8988T (cell line): ENCODE measurements at regions not wholly inside any gene's neighbourhood (a gene's known extent, or its start where the extent isn't known, plus 50 kb on each side); places are given as distances from the start of the nearest gene placed in this dataset.

Experiments
- DNase-seq: peaks from one replicate; pipeline ENCODE4 v3.0.0; 2011

- DNase-seq = no peak
Measured at GRCh38 chr5:173557123-173557903, 59.1 kb downstream of the BOD1 start.

DNA sequence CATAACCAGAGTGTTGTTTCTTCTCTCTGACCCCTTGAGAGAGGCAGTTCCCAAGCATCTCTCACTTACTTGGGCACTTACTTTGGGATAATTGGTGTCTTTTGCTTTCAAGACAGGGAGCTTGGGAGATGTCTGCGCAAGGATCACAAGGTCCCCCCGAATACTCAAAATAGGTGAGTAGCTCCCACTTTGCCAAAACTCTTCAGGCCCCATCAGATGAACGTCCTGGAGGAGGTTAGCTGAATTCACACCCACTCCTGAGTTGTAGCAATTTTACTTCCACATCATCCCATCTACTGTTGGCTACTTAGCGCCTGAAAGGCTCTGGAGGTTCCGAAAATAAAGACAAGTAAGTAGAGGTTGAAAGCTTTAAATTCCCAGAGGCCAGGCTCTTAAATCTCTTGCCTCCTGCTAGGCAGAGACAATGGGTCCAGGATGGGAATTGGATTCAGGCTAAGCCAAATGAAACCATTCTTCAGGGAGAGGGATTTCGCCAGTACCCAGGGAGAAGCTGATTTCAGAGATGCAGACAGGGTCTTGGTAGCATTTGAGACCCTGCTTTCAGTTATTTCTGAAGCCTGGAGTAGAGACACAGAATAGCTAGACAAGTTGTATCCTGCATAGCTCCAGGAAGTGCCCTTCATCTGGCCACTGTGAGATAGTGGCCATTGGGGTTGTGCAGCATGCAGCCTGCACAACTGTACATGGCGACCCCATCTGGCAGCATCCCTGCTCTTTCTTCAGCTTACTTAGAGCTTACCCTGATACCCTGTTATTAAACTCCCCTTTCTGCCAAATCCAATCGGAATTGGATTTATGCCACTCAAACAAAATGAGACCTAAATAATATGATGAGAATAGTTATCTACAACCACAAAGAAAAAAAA is 60.1 kb downstream of the BOD1 start:
- no peak for DNase-seq

- DNase-seq = no peak
Measured at GRCh38 chr5:173554989-173555705, 61.3 kb downstream of the BOD1 start.

DNA sequence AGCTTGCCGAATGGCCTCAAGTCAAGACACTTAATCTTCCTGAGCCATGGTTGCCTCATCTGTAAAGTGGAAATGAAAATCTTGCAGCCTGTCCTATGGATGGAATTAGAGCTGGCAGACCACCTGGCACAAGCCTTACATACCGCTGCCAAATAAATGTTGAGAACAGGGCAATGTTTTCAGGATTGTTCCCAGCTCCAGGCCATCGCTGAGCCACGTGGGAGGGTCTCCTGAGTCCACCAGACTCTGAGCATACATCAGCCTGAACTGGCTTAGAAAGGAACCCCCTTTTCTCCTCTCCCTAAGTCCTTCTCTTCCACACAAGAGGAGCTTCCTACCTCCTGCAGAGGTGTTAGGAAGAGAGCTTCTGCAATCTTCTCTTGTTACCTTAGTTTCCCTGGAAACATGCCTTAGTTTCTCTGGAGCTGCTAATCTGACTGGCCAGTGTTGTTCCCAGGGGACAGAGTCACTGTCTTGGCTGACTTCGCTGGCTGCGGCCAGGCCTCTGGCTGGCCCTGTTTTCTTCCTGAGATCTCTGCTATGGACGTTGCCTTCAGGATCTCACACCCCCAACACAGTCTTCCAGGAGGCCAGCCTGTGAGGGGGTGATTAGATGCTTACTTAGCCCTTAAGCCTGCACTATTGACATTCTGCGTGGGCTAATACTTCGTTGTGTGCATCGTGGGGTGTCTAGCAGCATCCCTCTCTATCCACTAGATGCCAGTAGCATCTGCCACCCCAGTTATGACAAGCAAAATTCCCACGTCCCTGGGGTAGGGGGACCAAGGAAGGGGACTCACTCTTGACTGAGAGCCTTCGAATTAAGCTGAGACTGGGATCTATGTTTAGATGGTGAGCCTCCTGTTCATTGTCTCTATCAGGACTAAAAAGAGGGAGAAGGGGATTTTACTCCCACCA is 62.2 kb downstream of the BOD1 start:
- no peak for DNase-seq

DNA sequence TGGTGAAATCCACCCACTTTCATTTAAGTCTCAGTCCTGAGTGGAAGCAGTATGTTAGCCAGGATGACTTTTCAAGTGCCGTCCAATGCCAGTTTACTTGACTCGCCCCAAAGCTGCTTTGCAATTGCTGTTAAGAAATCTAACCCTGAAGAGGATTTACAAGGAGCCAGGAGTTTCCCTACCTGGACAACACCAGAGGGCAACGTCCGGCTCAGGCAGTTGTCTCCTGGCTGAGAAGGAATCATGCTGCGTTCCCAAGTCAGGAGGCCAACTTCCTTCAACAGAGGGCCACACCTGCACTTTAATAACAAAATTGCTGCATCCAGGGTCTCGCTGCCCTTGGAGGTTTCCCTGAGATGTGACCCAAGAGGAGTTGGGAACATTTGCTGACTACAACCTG is 65.8 kb downstream of the BOD1 start:
- DNase-seq = no peak

DNA sequence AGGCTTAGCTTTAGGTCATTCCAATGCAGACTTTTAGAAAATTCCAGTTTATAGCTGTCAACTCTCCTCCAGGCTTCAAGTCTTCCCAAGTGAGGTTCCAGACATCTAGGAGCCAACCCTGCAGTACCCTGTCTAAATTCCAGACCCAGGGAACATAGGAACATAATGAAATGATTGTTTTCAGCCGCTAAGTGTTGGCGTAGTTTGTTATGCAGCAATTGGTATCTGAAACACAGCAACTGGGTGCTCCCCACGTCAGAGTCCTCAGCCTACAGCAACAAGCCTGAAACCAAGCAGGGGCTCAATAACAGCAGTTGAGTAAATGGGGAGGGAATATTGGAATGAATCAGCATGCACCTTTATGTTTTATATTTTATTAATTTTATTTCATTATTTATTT is 66.8 kb downstream of the BOD1 start:
- DNase-seq = no peak

GRCh38 chr5:173547579-173547978 is 68.9 kb downstream of the BOD1 start:
- DNase-seq = no peak

- no peak for DNase-seq
Measured at GRCh38 chr5:173542964-173543363, 73.5 kb downstream of the BOD1 start.

DNA sequence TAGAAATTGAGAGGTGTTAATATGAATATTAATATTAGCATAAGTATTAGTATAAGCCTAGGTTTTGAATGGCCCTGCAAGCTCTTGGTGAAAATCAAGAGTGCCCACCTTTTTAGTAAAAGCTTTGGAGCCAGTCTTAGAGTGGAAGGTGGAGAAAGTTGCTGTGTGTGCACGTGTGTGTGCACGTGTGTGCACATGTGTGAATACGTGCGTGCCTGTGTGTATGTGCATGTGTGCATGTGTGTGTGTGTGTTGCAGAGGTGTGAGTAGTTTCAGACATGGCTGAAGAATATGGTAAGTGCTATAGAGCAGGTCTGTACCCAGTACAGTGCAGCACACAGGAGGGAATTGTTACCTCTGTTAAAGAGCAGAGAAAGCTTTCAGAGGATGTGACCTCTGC is 74.3 kb downstream of the BOD1 start:
- DNase-seq = no peak

GRCh38 chr5:173538654-173539053 is 77.8 kb downstream of the BOD1 start:
- no peak for DNase-seq

DNA sequence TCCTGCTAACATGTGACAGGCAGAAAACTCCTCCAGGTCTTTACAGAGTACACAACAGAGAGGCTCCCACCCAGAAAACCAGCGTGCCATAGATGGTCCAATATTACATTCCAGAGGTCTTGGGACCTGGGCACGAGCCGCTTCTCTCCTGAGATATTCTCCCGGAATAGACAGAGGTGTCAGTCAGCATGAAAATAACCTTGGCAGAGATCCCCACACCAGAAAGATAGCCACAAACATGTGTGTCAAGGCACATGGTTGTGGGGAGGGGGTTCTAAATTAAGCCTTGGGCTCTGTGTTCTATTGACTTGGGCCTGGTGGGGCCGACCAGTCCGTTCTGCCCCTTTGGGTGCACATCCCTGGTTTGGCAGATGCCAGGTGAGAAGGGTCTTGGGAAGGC is 78.4 kb downstream of the BOD1 start:
- DNase-seq = no peak

DNA sequence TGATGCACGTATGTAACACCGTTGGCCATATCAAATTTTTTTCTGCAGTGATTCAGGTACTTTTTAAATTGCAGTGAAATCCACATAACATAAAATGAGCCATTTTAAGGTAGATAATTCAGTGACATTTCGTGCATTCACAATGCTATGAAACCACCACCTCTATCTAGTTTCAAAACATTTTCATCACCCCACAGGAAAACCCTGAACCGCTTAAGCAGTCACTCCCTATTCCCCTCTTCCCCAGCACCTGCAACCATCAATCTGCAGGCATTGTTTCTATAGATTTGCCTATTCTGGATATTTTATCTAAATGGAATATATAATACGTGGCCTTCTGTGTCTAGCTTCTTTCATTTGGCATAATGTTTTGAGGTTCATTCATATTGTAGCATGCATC is 79.2 kb downstream of the BOD1 start:
- no peak for DNase-seq

DNA sequence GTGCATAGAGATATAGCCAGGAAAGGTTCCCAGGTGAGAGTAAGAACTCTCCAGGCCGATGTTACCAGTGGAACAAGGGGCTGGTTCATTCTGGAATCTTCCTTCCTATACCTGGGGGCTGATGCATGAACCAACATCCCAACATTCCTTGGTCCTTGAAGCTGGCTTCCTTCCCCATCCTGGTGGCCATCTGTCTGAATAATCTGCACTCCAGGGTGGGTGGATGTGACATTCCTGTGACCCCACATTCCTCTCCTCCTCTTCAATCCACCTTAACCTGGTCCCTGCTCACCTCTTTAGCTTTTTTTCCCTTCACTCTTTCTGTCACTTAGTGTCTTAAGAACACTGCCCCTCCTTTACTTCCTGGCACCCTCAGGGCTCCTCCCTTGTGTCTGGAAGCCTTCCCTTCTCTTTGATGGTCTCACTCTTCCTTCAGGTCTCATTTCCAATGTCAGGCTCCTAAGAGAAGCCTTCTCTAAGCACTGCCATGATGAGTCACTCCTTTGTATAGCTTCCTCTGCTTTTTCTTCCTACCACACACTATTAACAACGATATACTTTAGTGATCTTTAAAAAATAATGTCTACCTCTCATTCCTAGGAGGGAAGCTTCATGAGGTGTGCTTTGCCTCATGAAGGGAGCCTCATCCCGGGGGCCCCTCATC is 80.3 kb downstream of the BOD1 start:
- no peak for DNase-seq

GRCh38 chr5:173535166-173535975 is 81.1 kb downstream of the BOD1 start:
- DNase-seq = no peak

GRCh38 chr5:173534664-173535063 is 81.8 kb downstream of the BOD1 start:
- no peak for DNase-seq

- no peak for DNase-seq
Measured at GRCh38 chr5:173534031-173534430, 82.4 kb downstream of the BOD1 start.

DNA sequence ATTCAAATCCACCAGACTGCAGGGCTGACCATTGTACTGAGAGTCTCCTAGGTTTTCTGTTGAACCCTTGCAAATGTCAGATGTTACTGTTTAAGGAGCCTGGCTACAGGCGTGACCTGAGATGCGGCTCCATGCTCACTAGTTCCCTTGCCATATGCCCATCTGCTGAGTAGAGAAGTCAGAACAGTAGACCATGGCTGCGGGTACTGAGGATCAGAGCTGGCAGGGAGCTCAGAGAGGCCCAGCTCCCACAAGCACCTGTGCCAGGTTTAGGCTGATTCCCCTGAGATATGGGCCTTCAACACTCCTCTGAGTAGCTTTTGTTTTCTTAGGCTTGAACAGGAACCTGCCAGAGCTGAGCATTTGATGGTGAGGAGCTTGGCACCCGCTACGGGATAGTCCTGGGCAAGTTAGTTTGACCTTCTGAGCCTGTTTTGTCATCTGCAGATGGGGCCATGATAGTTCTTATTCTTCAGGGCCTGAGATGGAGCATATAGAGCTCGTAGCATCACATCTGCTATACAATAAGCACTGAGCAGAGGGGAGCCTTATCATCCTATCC is 83.7 kb downstream of the BOD1 start:
- DNase-seq = no peak

DNA sequence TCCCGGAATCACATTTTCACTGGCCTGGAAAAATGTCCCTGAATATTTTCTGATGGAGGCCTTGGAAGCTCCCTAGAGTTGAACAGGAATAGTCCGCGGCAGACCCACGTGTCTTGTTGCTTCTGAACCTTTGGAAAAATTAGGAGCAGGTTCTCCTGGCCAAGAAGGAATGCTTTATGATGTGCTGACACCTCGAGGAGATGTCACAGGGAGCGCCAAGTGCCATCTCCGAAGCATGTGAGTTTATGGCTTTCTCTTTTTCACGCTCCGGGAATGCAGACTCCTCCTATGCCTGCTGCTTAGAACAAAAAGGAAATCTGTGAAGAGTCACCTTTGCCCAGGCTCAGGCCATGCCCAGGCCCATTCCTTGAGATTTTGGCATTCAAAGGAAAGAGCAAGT is 84.6 kb downstream of the BOD1 start:
- no peak for DNase-seq

DNA sequence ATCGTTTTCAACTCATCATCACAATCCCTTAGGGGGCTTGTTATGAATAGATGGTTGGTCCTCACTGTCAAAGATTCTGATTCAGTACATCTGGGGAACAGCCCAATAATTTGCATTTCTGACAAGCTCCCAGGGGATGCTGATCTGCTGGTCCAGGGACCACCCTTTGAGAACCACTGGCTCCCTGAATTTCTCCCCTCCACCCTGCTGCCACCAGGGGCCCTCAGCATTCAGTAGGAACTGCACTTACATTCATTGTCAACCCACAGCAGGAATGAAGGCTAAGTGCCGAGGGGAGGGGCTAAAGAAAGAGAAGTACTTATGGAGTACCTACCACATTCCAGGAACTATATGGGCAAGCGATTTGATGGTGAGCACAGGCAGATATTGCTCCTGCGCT is 85.9 kb downstream of the BOD1 start:
- no peak for DNase-seq

- DNase-seq = no peak
Measured at GRCh38 chr5:173529861-173530260, 86.6 kb downstream of the BOD1 start.

- no peak for DNase-seq
Measured at GRCh38 chr5:173527671-173528070, 88.8 kb downstream of the BOD1 start.
